OCI-LY7 (cell line): ENCODE measurements at regions not wholly inside any gene's neighbourhood (a gene's known extent, or its start where the extent isn't known, plus 50 kb on each side); places are given as distances from the start of the nearest gene placed in this dataset.

Experiments
- EZH2phosphoT487 ChIP-seq: fragments of 200-600 bp; sonication (generic); IDR thresholded peaks from 2 replicates; pipeline ENCODE4 v1.6.1; 2018; ENCODE audit warnings: low read depth, borderline replicate concordance, mild to moderate bottlenecking, mixed run types, antibody characterized with exemption, low read length, moderate library complexity, mixed read lengths
- TF ChIP-seq, protein P1 (sequence below): fragments of 200-600 bp; sonication (generic); conservative IDR thresholded peaks from 2 replicates; pipeline ENCODE4 v1.5.1; 2014; ENCODE audit warnings: mild to moderate bottlenecking, antibody characterized with exemption, low read length, moderate library complexity, mixed read lengths

DNA sequence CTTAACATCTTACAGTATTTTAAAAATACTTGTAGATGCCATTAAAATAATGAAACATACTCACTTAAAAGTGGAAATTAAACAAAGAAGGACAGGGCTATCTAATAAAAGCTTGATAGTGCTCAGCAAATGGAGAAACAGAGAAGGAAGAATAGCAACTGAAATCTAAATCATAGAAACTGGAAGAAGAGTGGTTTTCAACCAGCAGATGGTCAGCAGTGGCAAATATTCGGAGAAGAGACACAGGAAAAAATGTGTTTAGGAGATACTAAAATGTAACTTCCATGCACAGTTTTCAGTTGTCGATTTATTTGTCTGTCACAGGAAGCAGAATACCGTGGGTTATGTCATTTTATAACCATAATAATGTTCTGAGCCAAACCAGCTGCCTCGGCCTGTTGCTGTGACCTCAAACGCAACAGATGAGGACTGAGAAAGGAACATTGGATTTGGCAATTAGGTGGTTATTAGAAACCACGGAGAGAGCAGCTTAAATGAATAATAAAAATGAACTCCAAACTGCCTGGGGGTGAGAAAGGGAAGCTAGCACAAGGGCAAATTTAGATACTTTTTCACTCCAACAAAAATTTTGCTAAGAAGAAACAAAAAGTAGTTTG lies 246.6 kb upstream of the KCNMB2 start:
- TF ChIP-seq, protein P1, sequence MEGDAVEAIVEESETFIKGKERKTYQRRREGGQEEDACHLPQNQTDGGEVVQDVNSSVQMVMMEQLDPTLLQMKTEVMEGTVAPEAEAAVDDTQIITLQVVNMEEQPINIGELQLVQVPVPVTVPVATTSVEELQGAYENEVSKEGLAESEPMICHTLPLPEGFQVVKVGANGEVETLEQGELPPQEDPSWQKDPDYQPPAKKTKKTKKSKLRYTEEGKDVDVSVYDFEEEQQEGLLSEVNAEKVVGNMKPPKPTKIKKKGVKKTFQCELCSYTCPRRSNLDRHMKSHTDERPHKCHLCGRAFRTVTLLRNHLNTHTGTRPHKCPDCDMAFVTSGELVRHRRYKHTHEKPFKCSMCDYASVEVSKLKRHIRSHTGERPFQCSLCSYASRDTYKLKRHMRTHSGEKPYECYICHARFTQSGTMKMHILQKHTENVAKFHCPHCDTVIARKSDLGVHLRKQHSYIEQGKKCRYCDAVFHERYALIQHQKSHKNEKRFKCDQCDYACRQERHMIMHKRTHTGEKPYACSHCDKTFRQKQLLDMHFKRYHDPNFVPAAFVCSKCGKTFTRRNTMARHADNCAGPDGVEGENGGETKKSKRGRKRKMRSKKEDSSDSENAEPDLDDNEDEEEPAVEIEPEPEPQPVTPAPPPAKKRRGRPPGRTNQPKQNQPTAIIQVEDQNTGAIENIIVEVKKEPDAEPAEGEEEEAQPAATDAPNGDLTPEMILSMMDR = no peak
- no peak for TF ChIP-seq EZH2phosphoT487
